Neural crest cell (in vitro differentiated cells): ENCODE measurements at regions not wholly inside any gene's neighbourhood (a gene's known extent, or its start where the extent isn't known, plus 50 kb on each side); places are given as distances from the start of the nearest gene placed in this dataset.
"Not testable (repeated sequence)": the region's sequence is repeated elsewhere in the genome, so short reads cannot be mapped to it uniquely, and the experiment has no call there.

Source experiments
- DNase-seq: peaks from one replicate; pipeline ENCODE4 v3.0.0; 2021; ENCODE audit warnings: low read depth, mixed read lengths, low spot score
- H3K27ac Mint-ChIP-seq: one replicate; pipeline ENCODE4 v1.8.0; 2021; ENCODE audit warnings: mild to moderate bottlenecking, mixed read lengths; ENCODE audit not compliant: unreplicated experiment
- H3K27me3 Mint-ChIP-seq: 2 replicates; pipeline ENCODE4 v1.8.0; 2021; ENCODE audit warnings: low read depth, mild to moderate bottlenecking, mixed read lengths
- H3K36me3 Mint-ChIP-seq: 2 replicates; pipeline ENCODE4 v1.8.0; 2021; ENCODE audit warnings: low read depth, mild to moderate bottlenecking, mixed read lengths
- H3K4me1 Mint-ChIP-seq: 2 replicates; pipeline ENCODE4 v1.8.0; 2021; ENCODE audit warnings: mixed read lengths
- H3K4me3 Mint-ChIP-seq: one replicate; pipeline ENCODE4 v1.8.0; 2021; ENCODE audit warnings: mild to moderate bottlenecking, mixed read lengths
- H3K9me3 Mint-ChIP-seq: 2 replicates; pipeline ENCODE4 v1.8.0; 2021; ENCODE audit warnings: mixed read lengths
- TF ChIP-seq, protein P1 (sequence below): fragments of 200-600 bp; sonication (generic); conservative IDR thresholded peaks from 2 replicates; pipeline ENCODE4 v1.5.0; 2021; ENCODE audit warnings: antibody characterized with exemption, mild to moderate bottlenecking

DNA sequence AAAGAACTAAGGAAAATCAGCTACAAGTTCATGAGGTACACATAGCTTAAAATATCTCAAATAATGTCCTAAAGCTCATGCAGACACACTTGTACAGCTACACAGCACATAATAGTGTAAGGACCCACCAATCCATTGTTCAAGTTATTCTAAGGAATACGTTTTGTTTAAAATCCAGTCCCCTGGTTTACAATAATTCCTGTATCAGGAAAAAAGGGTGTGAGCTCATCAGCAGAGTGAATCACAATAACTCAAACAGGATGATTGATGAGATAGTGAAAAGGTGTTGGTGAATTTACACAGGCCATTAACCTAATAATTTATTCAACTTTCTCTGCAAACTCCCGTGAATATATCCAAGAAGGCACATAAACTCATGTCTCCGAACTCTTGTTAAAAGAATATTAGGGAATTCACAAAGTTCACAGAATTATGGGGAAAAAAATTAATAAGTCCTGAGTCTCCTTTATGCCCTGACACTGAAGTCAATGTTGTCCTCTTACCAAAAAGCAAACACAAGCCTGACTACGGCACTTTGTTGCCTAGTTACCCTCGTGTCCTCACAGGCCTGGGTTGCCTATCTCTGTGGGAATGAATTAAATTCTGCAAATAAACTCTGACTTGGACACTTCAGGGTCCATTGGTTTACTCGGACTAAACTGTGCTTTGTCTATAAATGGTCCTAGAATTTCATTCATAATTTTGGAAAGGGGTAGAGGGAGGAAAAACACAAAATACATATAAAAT lies 142.8 kb upstream of the PDE4D start:
- Mint-ChIP-seq H3K27me3 (no peaks in the 10 kb centered on the region), H3K4me1 (peaks cover 4% of the 10 kb centered on the region), H3K4me3 (no peak overlapping the region), H3K9me3 (no peaks in the 10 kb centered on the region), H3K36me3 (no peaks in the 10 kb centered on the region), H3K27ac (no peak overlapping the region)
- DNase-seq: no peak
- TF ChIP-seq, protein P1, sequence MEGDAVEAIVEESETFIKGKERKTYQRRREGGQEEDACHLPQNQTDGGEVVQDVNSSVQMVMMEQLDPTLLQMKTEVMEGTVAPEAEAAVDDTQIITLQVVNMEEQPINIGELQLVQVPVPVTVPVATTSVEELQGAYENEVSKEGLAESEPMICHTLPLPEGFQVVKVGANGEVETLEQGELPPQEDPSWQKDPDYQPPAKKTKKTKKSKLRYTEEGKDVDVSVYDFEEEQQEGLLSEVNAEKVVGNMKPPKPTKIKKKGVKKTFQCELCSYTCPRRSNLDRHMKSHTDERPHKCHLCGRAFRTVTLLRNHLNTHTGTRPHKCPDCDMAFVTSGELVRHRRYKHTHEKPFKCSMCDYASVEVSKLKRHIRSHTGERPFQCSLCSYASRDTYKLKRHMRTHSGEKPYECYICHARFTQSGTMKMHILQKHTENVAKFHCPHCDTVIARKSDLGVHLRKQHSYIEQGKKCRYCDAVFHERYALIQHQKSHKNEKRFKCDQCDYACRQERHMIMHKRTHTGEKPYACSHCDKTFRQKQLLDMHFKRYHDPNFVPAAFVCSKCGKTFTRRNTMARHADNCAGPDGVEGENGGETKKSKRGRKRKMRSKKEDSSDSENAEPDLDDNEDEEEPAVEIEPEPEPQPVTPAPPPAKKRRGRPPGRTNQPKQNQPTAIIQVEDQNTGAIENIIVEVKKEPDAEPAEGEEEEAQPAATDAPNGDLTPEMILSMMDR: no peak

DNA sequence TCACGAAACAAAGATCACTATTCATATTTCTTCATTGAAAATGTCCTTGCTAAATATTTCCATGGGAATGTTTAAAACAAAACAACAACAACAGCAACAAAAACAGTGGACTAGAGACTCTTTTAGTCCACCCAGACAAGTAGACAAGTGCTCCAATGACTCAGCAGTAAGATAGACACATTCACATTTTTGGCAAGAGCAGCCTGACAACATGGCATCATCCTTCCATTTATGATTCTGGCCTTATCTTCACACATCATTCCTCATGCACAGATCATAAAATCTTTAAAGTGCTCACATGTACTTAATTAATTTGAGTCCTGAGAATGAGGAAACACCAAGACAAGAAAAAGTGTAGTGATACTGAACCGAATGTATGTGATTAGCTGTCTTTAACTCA lies 132.6 kb upstream of the PDE4D start:
- TF ChIP-seq, protein P1: no peak
- DNase-seq: no peak
- Mint-ChIP-seq H3K4me1 (no peaks in the 10 kb centered on the region), H3K4me3 (no peak overlapping the region), H3K36me3 (no peaks in the 10 kb centered on the region), H3K9me3 (no peaks in the 10 kb centered on the region), H3K27me3 (no peaks in the 10 kb centered on the region), H3K27ac (no peak overlapping the region)

DNA sequence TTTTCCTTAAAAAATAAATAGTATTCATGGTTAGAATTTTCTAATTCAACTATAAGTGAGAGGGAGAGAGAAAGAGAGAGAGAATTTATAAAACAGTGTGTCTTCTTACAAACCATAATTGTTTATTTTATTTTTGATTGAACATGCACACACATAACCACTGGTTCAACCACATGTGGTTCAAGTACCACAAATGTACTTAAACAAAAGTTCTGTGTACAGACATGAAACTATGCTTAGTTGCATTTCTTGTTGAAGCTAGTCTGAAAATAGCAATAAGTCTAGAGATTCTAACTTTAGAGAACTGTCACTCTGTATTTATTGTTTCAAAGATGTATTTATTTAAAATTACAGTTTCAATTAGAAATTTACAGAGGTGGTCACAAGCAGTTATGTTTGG lies 130.6 kb upstream of the PDE4D start:
- Mint-ChIP-seq H3K4me1 (no peaks in the 10 kb centered on the region), H3K27me3 (no peaks in the 10 kb centered on the region), H3K36me3 (no peaks in the 10 kb centered on the region), H3K27ac (no peak overlapping the region), H3K4me3 (no peak overlapping the region), H3K9me3 (no peaks in the 10 kb centered on the region)
- DNase-seq: no peak
- TF ChIP-seq, protein P1: no peak

DNA sequence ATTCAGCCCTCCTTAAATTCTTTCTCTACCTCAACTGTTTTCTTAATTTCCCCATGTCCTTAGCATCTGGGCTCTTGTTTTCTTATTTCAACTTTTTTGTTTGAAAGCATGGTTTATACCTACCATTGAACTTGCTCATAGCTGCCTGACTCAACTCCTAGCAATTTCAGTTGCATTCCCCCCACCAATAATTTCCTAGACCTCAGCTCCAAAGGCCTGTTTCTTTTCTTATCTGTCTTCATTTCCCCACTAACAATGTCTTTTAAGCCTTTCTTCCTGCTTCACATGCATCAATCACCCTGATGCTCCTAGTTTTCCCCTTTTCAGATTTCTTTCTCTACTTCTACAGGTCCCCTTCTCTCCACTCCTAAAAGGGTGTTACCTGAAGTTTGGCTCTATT lies 129.7 kb upstream of the PDE4D start:
- no peak overlapping the region for H3K4me3 Mint-ChIP-seq
- DNase-seq: no peak
- no peak overlapping the region for H3K27ac Mint-ChIP-seq
- H3K27me3 Mint-ChIP-seq: no peaks in the 10 kb centered on the region
- TF ChIP-seq, protein P1: no peak
- no peaks in the 10 kb centered on the region for H3K36me3 Mint-ChIP-seq
- no peaks in the 10 kb centered on the region for H3K4me1 Mint-ChIP-seq
- no peaks in the 10 kb centered on the region for H3K9me3 Mint-ChIP-seq

DNA sequence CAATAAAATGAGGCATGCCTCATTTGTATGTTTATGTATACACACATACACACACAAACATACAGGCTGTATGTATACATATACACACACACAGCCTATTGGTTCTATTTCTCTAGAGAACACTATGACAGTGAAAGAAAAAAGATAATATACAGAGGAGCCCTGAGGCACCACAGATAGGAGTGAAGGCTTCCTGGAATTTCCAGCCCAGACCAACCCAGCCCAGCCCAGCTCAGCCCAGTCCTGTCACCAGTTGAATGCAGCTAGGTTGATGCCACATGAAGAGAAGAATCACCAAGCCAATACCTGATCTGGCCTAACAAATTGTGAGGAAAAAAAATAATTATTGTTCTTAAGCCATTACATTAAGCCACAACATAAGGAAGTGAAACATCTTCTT lies 126.9 kb upstream of the PDE4D start:
- Mint-ChIP-seq H3K27me3 (no peaks in the 10 kb centered on the region), H3K36me3 (no peaks in the 10 kb centered on the region), H3K27ac (no peak overlapping the region)

DNA sequence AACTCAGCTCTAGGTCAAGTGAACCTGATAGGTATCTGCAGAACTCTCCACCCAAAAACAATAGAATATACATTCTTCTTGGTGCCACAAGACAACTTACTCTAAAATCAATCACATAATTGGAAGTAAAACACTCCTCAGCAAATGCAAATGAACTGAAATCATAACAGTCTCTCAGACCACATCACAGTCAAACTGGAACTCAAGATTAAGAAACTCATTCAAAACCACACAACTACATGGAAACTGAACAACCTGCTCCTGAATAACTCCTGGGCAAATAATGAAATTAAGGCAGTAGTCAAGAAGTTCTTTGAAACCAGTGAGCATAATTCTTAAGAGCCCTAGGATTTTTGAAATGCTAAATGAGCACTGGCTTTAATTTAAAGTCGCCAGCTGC lies 125.4 kb upstream of the PDE4D start:
- H3K27me3 Mint-ChIP-seq, H3K4me3 Mint-ChIP-seq, DNase-seq, H3K27ac Mint-ChIP-seq, H3K9me3 Mint-ChIP-seq, H3K4me1 Mint-ChIP-seq, H3K36me3 Mint-ChIP-seq: not testable (repeated sequence)

More for the DNA sequence above, 126.9 kb upstream of the PDE4D start:
- DNase-seq: no peak
- TF ChIP-seq, protein P1: no peak
- no peak overlapping the region for H3K4me3 Mint-ChIP-seq
- peaks cover 6% of the 10 kb centered on the region for H3K9me3 Mint-ChIP-seq
- H3K4me1 Mint-ChIP-seq: no peaks in the 10 kb centered on the region
